GM23248 (cell line): ENCODE measurements at regions not wholly inside any gene's neighbourhood (a gene's known extent, or its start where the extent isn't known, plus 50 kb on each side); places are given as distances from the start of the nearest gene placed in this dataset.
A peak's percentile ranks its signal among the peaks of the same experiment; 100 is the strongest.

ENCODE experiments used
- DNase-seq: peaks from one replicate; pipeline ENCODE4 v3.0.0-alpha.2; 2015
- H2AFZ ChIP-seq: fragments of 200-600 bp; sonication (generic); 2 replicates; pipeline ENCODE4 v1.6.1; 2016; ENCODE audit warnings: antibody characterized with exemption
- H3F3A ChIP-seq: fragments of 200-600 bp; sonication (generic); 2 replicates; pipeline ENCODE4 v1.6.1; 2016; ENCODE audit warnings: mild to moderate bottlenecking, antibody characterized with exemption, mixed run types; ENCODE audit not compliant: insufficient read depth
- H3K27ac ChIP-seq: fragments of 200-600 bp; sonication (generic); 2 replicates; pipeline ENCODE4 v1.5.1; 2016; ENCODE audit warnings: mild to moderate bottlenecking
- H3K27me3 ChIP-seq: fragments of 200-600 bp; sonication (generic); replicated peaks from 2 replicates; pipeline ENCODE4 v1.6.1; 2016; ENCODE audit warnings: mild to moderate bottlenecking; ENCODE audit not compliant: insufficient read depth
- H3K36me3 ChIP-seq: fragments of 200-600 bp; sonication (generic); 2 replicates; pipeline ENCODE4 v1.6.1; 2016; ENCODE audit warnings: low read depth, mild to moderate bottlenecking
- H3K4me1 ChIP-seq: fragments of 200-600 bp; sonication (generic); 2 replicates; pipeline ENCODE4 v1.6.1; 2016; ENCODE audit warnings: mild to moderate bottlenecking; ENCODE audit not compliant: insufficient read depth
- H3K4me2 ChIP-seq: fragments of 200-600 bp; sonication (generic); one replicate; pipeline ENCODE4 v1.6.1; 2016; ENCODE audit warnings: mild to moderate bottlenecking; ENCODE audit not compliant: unreplicated experiment
- H3K4me3 ChIP-seq: fragments of 200-600 bp; sonication (generic); 2 replicates; pipeline ENCODE4 v1.5.1; 2016; ENCODE audit warnings: mild to moderate bottlenecking
- H3K79me2 ChIP-seq: fragments of 200-600 bp; sonication (generic); 2 replicates; pipeline ENCODE4 v1.6.1; 2016; ENCODE audit warnings: mild to moderate bottlenecking; ENCODE audit not compliant: insufficient read depth
- H3K9ac ChIP-seq: fragments of 200-600 bp; sonication (generic); 2 replicates; pipeline ENCODE4 v1.6.1; 2016; ENCODE audit warnings: mild to moderate bottlenecking
- H3K9me2 ChIP-seq: fragments of 200-600 bp; sonication (generic); 2 replicates; pipeline ENCODE4 v1.6.1; 2016; ENCODE audit warnings: mixed run types, mild to moderate bottlenecking, moderate library complexity; ENCODE audit not compliant: insufficient read depth
- H3K9me3 ChIP-seq: fragments of 200-600 bp; sonication (generic); one replicate; pipeline ENCODE4 v1.6.1; 2017; ENCODE audit warnings: low read depth
- H4K20me1 ChIP-seq: fragments of 200-600 bp; sonication (generic); 2 replicates; pipeline ENCODE4 v1.6.0; 2016; ENCODE audit not compliant: insufficient read depth
- EZH2 ChIP-seq: fragments of 200-600 bp; sonication (generic); IDR thresholded peaks from 2 replicates; pipeline ENCODE4 v1.6.1; 2018; ENCODE audit warnings: antibody characterized with exemption, mild to moderate bottlenecking; ENCODE audit not compliant: insufficient read depth, poor library complexity, severe bottlenecking
- EZH2phosphoT487 ChIP-seq: fragments of 200-600 bp; sonication (generic); IDR thresholded peaks from 2 replicates; pipeline ENCODE4 v1.6.1; 2018; ENCODE audit warnings: antibody characterized with exemption, moderate library complexity, mild to moderate bottlenecking, low read depth; ENCODE audit not compliant: insufficient read depth
- WGBS, 2 experiments: methylation state at CpG; one replicate each; pipeline ENCODE4 v1.1.6; 2015 to 2017; ENCODE audit warnings: low lambda C conversion rate in 2 of 2, low coverage in 1 of 2; ENCODE audit errors: missing lambda C conversion rate in 2 of 2; 5-methylcytosine and 5-hydroxymethylcytosine counted together
- in situ Hi-C: fragments of 300-500 bp; cut with MboI; formaldehyde crosslinking; loops from 2 replicates; pipeline ENCODE4 v1.15.0; 2020

DNA sequence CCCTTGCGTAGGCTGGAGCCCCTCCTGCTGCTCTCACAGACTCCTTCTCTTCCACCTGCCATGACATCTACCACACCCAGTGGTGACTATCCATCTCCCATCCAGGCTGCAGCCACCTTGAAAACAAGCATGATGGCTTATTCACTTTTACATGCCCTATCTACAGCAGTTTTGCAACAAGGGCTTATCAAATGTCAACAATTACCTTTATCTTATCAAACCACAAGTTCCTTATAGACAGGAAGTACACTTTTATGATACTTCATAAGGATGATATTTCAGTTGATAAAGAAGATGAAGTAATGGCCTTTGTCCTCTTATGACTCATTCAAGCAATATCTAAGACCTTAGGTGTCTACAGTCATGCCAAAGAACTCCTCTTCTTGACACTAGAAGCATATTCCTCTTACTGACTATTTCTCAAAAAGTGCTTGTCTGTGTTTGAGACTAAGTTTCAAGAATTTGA lies 125.3 kb upstream of the SPRED1 start:
- TF ChIP-seq EZH2phosphoT487 (no peak), EZH2 (no peak)
- in situ Hi-C loops = no loop called here
- 94% methylated on average over 1 of the region's 1 CpG for WGBS, 2 experiments
- Histone ChIP-seq H3K79me2 (no peaks in the 10 kb centered on the region), H3K36me3 (no peaks in the 10 kb centered on the region), H3K4me1 (peaks cover 40% of the 10 kb centered on the region), H3K27ac (no peak overlapping the region), H3K4me2 (peak overlapping the region; percentile 81), H3K4me3 (no peak overlapping the region), H4K20me1 (no peaks in the 10 kb centered on the region), H3K9me3 (no peaks in the 10 kb centered on the region), H3F3A (peaks cover 48% of the 10 kb centered on the region), H3K9ac (no peak overlapping the region), H3K9me2 (no peaks in the 10 kb centered on the region), H3K27me3 (no peaks in the 10 kb centered on the region), H2AFZ (no peak overlapping the region)
- peak; percentile 52 for DNase-seq

- Histone ChIP-seq H3K27me3 (no peaks in the 10 kb centered on the region), H3K9ac (peak overlapping the region; percentile 37), H3K27ac (peak overlapping the region; percentile 89), H3K9me2 (no peaks in the 10 kb centered on the region), H2AFZ (no peak overlapping the region), H3F3A (peaks cover 50% of the 10 kb centered on the region), H3K9me3 (no peaks in the 10 kb centered on the region), H3K4me1 (peaks cover 40% of the 10 kb centered on the region), H4K20me1 (no peaks in the 10 kb centered on the region), H3K79me2 (no peaks in the 10 kb centered on the region), H3K4me3 (peak overlapping the region; percentile 63), H3K4me2 (peak overlapping the region; percentile 81), H3K36me3 (no peaks in the 10 kb centered on the region)
- in situ Hi-C loops = no loop called here
- peak; percentile 68 for DNase-seq
- 3 to 7% methylated on average over 3 of the region's 3 CpGs for WGBS, 2 experiments
- no peak for TF ChIP-seq EZH2
- no peak for TF ChIP-seq EZH2phosphoT487
These were observed 124.3 kb upstream of the SPRED1 start for GRCh38 chr15:38128341-38128781.

- Histone ChIP-seq H3K9me2 (no peaks in the 10 kb centered on the region), H3F3A (peaks cover 50% of the 10 kb centered on the region), H3K4me2 (peak overlapping the region; percentile 81), H3K79me2 (no peaks in the 10 kb centered on the region), H3K9me3 (no peaks in the 10 kb centered on the region), H2AFZ (no peak overlapping the region), H3K4me1 (peaks cover 40% of the 10 kb centered on the region), H3K9ac (peak overlapping the region; percentile 37), H3K36me3 (no peaks in the 10 kb centered on the region), H4K20me1 (no peaks in the 10 kb centered on the region), H3K27ac (peak overlapping the region; percentile 89), H3K4me3 (peak overlapping the region; percentile 63), H3K27me3 (no peaks in the 10 kb centered on the region)
- peak; percentile 17 for DNase-seq
- in situ Hi-C loops = no loop called here
- TF ChIP-seq EZH2 = no peak
- TF ChIP-seq EZH2phosphoT487 = no peak
- 4 to 5% methylated on average over 2 of the region's 2 CpGs for WGBS, 2 experiments
These were observed 123.7 kb upstream of the SPRED1 start for GRCh38 chr15:38128921-38129320.

GRCh38 chr15:38129531-38130204 lies 123.0 kb upstream of the SPRED1 start:
- Histone ChIP-seq H3K9ac (peak overlapping the region; percentile 75), H3K27ac (peak overlapping the region; percentile 89), H3K9me3 (no peaks in the 10 kb centered on the region), H3F3A (peaks cover 50% of the 10 kb centered on the region), H3K79me2 (no peaks in the 10 kb centered on the region), H3K4me2 (peak overlapping the region; percentile 81), H2AFZ (peak overlapping the region; percentile 34), H3K4me3 (peak overlapping the region; percentile 63), H3K4me1 (peaks cover 40% of the 10 kb centered on the region), H3K9me2 (no peaks in the 10 kb centered on the region), H3K36me3 (no peaks in the 10 kb centered on the region), H3K27me3 (no peaks in the 10 kb centered on the region), H4K20me1 (no peaks in the 10 kb centered on the region)
- 0 to 2% methylated on average over 12 of the region's 12 CpGs for WGBS, 2 experiments
- in situ Hi-C loops = no loop called here
- DNase-seq = peak; percentile 100
- TF ChIP-seq EZH2 = no peak
- TF ChIP-seq EZH2phosphoT487 = 0 out of 2 replicates have a peak, but pooled peaks have one; percentile 0
